ENCODE measurements at regions not wholly inside any gene's neighbourhood (a gene's known extent, or its start where the extent isn't known, plus 50 kb on each side); places are given as distances from the start of the nearest gene placed in this dataset.

- Histone ChIP-seq H3K9me3 (no peaks in the 10 kb centered on the region), H3K4me2 (no peak overlapping the region), H3K4me3 (no peak overlapping the region), H3K4me1 (no peaks in the 10 kb centered on the region), H3K27ac (no peak overlapping the region)
- ChIA-PET CTCF (no interaction called here), POLR2A (no interaction called here)
- DNase-seq (ENCODE audit: low read depth in 1 of 2, low spot score in 1 of 2): no peak
- no peak for ATAC-seq
- WGBS (ENCODE audit: missing lambda C conversion rate): 0% methylated on average over 3 of the region's 3 CpGs
- TF ChIP-seq HOXA7 (CRISPR knock-in tag; IDR thresholded peaks at IDR 0.05) (no peak), EHMT2 (IDR thresholded peaks at IDR 0.05; ENCODE audit: low read depth) (no peak), JUN (IDR thresholded peaks at IDR 0.05) (no peak), HOXB13 (CRISPR knock-in tag; IDR thresholded peaks at IDR 0.05; ENCODE audit: low read depth) (no peak)
- no peak for FAIRE-seq
Observed at GRCh38 chr15:37339856-37340255, 239.5 kb upstream of the MEIS2 start.

- Histone ChIP-seq H3K4me2 (no peak overlapping the region), H3K4me3 (no peak overlapping the region), H3K9me3 (no peaks in the 10 kb centered on the region), H3K4me1 (no peaks in the 10 kb centered on the region), H3K27ac (no peak overlapping the region)
- CTCF ChIA-PET: no interaction called here
- no peak for ATAC-seq
- FAIRE-seq: no peak
- TF ChIP-seq EHMT2 (IDR thresholded peaks at IDR 0.05; ENCODE audit: low read depth) (no peak), HOXA7 (CRISPR knock-in tag; IDR thresholded peaks at IDR 0.05) (no peak), CEBPB (IDR thresholded peaks at IDR 0.05) (no peak), MYC (IDR thresholded peaks at IDR 0.05; ENCODE audit: borderline replicate concordance, low read length) (no peak)
- POLR2A ChIA-PET: no interaction called here
- 3% methylated on average over 2 of the region's 2 CpGs for WGBS (ENCODE audit: missing lambda C conversion rate)
- no peak for DNase-seq (ENCODE audit: low read depth in 1 of 2, low spot score in 1 of 2)
Observed at GRCh38 chr15:37340438-37340837, 240.1 kb upstream of the MEIS2 start.

DNA sequence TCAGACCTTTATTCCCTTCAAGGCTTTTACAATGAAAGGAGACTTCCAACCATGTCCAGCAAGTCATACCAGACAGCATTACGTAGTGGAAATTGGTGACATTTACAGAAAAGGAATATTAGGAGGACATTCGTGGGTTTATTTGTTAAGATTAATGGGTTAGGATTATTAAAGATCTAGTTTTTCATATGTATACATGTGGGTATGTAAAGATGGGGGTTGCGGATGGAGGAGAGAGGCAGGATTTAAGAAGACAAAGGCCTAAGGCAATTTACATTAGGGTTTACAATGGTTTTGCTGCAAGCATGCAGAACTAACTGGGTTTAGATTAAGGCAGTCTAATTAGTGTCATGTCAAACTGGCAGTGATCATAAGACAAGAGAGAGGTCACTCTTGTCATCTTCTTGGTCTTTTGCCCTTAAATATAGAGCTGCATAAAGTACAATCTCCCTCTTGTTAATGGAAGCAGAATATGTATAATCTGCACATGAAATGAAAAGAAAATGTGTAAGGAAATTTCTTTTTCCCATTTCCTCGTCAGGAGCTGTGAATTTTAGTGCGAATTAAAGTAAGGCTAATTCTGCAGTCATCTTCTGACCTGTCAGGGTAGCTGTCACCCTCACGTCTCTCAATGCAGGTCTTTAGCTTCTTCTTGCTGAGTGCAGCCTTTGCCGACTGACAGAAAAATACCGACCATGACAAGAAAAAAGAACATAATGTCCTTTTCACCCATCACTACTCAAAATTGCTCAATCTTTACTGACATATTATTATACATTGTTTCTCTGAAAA, 258.9 kb upstream of the MEIS2 start:
- no peak for TF ChIP-seq ZFP36 (IDR thresholded peaks at IDR 0.05; ENCODE audit: borderline replicate concordance, partially characterized antibody)
- TF ChIP-seq RNF2 (IDR thresholded peaks at IDR 0.05; ENCODE audit: borderline replicate concordance, low read depth): no peak
- no peak for TF ChIP-seq JUN (IDR thresholded peaks at IDR 0.05)
- TF ChIP-seq ATOH8 (CRISPR knock-in tag; IDR thresholded peaks at IDR 0.05; ENCODE audit: low read depth): no peak
- TF ChIP-seq RCOR1 (IDR thresholded peaks at IDR 0.05; ENCODE audit: low read depth, low read length): no peak
- no peak for TF ChIP-seq HOXB5 (CRISPR knock-in tag; IDR thresholded peaks at IDR 0.05)
- ChIA-PET CTCF (no interaction called here), POLR2A (no interaction called here)
- no peak for DNase-seq (ENCODE audit: low read depth in 1 of 2, low spot score in 1 of 2)
- no peaks in the 10 kb centered on the region for H3K4me1 ChIP-seq
- no peak for ATAC-seq
- H3K27ac ChIP-seq: no peak overlapping the region
- H3K4me2 ChIP-seq: no peak overlapping the region
- H3K9me3 ChIP-seq: no peaks in the 10 kb centered on the region
- FAIRE-seq: no peak
- H3K4me3 ChIP-seq: no peak overlapping the region
- WGBS (ENCODE audit: missing lambda C conversion rate): 18% methylated on average over 8 of the region's 8 CpGs

- H3K27ac ChIP-seq: no peak overlapping the region
- CTCF ChIA-PET: no interaction called here
- no peak for FAIRE-seq
Observed at GRCh38 chr15:37359893-37360290, 259.5 kb upstream of the MEIS2 start.

More at GRCh38 chr15:37359893-37360290, 259.5 kb upstream of the MEIS2 start:
- no peak for DNase-seq (ENCODE audit: low read depth in 1 of 2, low spot score in 1 of 2)
- Histone ChIP-seq H3K9me3 (no peaks in the 10 kb centered on the region), H3K4me1 (no peaks in the 10 kb centered on the region), H3K4me2 (no peak overlapping the region), H3K4me3 (no peak overlapping the region)
- ATAC-seq: no peak
- POLR2A ChIA-PET: no interaction called here
- TF ChIP-seq, protein P1, sequence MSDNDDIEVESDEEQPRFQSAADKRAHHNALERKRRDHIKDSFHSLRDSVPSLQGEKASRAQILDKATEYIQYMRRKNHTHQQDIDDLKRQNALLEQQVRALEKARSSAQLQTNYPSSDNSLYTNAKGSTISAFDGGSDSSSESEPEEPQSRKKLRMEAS (IDR thresholded peaks at IDR 0.05): no peak
- TF ChIP-seq NPAS2 (CRISPR knock-in tag; IDR thresholded peaks at IDR 0.05; ENCODE audit: borderline replicate concordance): no peak
- no peak for TF ChIP-seq FOSB (CRISPR knock-in tag; IDR thresholded peaks at IDR 0.05)
- TF ChIP-seq JUN (IDR thresholded peaks at IDR 0.05): no peak
- no peak for TF ChIP-seq KDM1A (IDR thresholded peaks at IDR 0.05; ENCODE audit: low read depth)
- no peak for TF ChIP-seq ELK1 (IDR thresholded peaks at IDR 0.05; ENCODE audit: low read depth, low read length)
- TF ChIP-seq RARB (CRISPR knock-in tag; IDR thresholded peaks at IDR 0.05): no peak
- TF ChIP-seq HOXB5 (CRISPR knock-in tag; IDR thresholded peaks at IDR 0.05): no peak
- TF ChIP-seq MYC (IDR thresholded peaks at IDR 0.05; ENCODE audit: borderline replicate concordance, low read length): no peak
- no peak for TF ChIP-seq BCL3 (IDR thresholded peaks at IDR 0.05)
- no peak for TF ChIP-seq PHF8 (IDR thresholded peaks at IDR 0.05; ENCODE audit: borderline replicate concordance, low read depth)
- no peak for TF ChIP-seq ZNF302 (CRISPR knock-in tag; IDR thresholded peaks at IDR 0.05)
- TF ChIP-seq ATOH8 (CRISPR knock-in tag; IDR thresholded peaks at IDR 0.05; ENCODE audit: low read depth): no peak
- TF ChIP-seq, protein P2, sequence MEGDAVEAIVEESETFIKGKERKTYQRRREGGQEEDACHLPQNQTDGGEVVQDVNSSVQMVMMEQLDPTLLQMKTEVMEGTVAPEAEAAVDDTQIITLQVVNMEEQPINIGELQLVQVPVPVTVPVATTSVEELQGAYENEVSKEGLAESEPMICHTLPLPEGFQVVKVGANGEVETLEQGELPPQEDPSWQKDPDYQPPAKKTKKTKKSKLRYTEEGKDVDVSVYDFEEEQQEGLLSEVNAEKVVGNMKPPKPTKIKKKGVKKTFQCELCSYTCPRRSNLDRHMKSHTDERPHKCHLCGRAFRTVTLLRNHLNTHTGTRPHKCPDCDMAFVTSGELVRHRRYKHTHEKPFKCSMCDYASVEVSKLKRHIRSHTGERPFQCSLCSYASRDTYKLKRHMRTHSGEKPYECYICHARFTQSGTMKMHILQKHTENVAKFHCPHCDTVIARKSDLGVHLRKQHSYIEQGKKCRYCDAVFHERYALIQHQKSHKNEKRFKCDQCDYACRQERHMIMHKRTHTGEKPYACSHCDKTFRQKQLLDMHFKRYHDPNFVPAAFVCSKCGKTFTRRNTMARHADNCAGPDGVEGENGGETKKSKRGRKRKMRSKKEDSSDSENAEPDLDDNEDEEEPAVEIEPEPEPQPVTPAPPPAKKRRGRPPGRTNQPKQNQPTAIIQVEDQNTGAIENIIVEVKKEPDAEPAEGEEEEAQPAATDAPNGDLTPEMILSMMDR (IDR thresholded peaks at IDR 0.05): no peak
- WGBS (ENCODE audit: missing lambda C conversion rate): 50% methylated on average over 6 of the region's 6 CpGs

All from A549 (cell line).